Activated CD4-positive, alpha-beta memory T cell treated with anti-CD3 and anti-CD28 coated beads, Interleukin-2, amount 10 ng/mL, durations not matched to agents 7 days and 5 days (primary cell): ENCODE measurements at regions not wholly inside any gene's neighbourhood (a gene's known extent, or its start where the extent isn't known, plus 50 kb on each side); places are given as distances from the start of the nearest gene placed in this dataset.
"Not testable (repeated sequence)": the region's sequence is repeated elsewhere in the genome, so short reads cannot be mapped to it uniquely, and the experiment has no call there.

Source experiments
- CTCF ChIA-PET: fragments of 350-600 bp; sonication (Branson Sonifier 250); formaldehyde crosslinking; loops from one replicate; lab custom pipeline; 2021; ENCODE audit warnings: antibody characterized with exemption, inconsistent platforms; lab: Charles Lee
- POLR2A ChIA-PET: fragments of 350-600 bp; sonication (Branson Sonifier 250); formaldehyde crosslinking; loops from one replicate; lab custom pipeline; 2021; ENCODE audit warnings: antibody characterized with exemption; lab: Charles Lee
- DNase-seq: peaks from one replicate; pipeline ENCODE4 v3.0.0-alpha.2; 2020
- H3K27ac Mint-ChIP-seq: one replicate; pipeline ENCODE4 v1.8.0; 2021; ENCODE audit warnings: mild to moderate bottlenecking, mixed read lengths
- H3K27me3 Mint-ChIP-seq: one replicate; pipeline ENCODE4 v1.8.0; 2021; ENCODE audit warnings: mixed read lengths
- H3K36me3 Mint-ChIP-seq: one replicate; pipeline ENCODE4 v1.8.0; 2021; ENCODE audit warnings: low read depth, mixed read lengths
- H3K4me1 Mint-ChIP-seq: one replicate; pipeline ENCODE4 v1.8.0; 2021; ENCODE audit warnings: mixed read lengths
- H3K4me3 Mint-ChIP-seq: one replicate; pipeline ENCODE4 v1.8.0; 2021; ENCODE audit warnings: mild to moderate bottlenecking, mixed read lengths
- H3K9me3 Mint-ChIP-seq: one replicate; pipeline ENCODE4 v1.8.0; 2021; ENCODE audit warnings: mixed read lengths

- H3K9me3 Mint-ChIP-seq = no peaks in the 10 kb centered on the region
- no peak for DNase-seq
- H3K4me3 Mint-ChIP-seq = no peak overlapping the region
- H3K4me1 Mint-ChIP-seq = no peaks in the 10 kb centered on the region
- H3K36me3 Mint-ChIP-seq = no peaks in the 10 kb centered on the region
- POLR2A ChIA-PET = no interaction called here
- CTCF ChIA-PET = no interaction called here
- H3K27me3 Mint-ChIP-seq = no peaks in the 10 kb centered on the region
- H3K27ac Mint-ChIP-seq = no peak overlapping the region
Observed at GRCh38 chr7:81449105-81449504, 320.7 kb downstream of the HGF start.

- Mint-ChIP-seq H3K27ac (no peak overlapping the region), H3K27me3 (no peaks in the 10 kb centered on the region), H3K36me3 (no peaks in the 10 kb centered on the region), H3K4me3 (no peak overlapping the region), H3K9me3 (no peaks in the 10 kb centered on the region), H3K4me1 (no peaks in the 10 kb centered on the region)
- ChIA-PET POLR2A (no interaction called here), CTCF (no interaction called here)
- no peak for DNase-seq
Observed at GRCh38 chr7:81447351-81447952, 322.4 kb downstream of the HGF start.

GRCh38 chr7:81446212-81446611 is 323.6 kb downstream of the HGF start:
- Mint-ChIP-seq H3K27ac (no peak overlapping the region), H3K4me3 (no peak overlapping the region), H3K36me3 (no peaks in the 10 kb centered on the region), H3K9me3 (no peaks in the 10 kb centered on the region), H3K27me3 (no peaks in the 10 kb centered on the region), H3K4me1 (no peaks in the 10 kb centered on the region)
- CTCF ChIA-PET = no interaction called here
- no peak for DNase-seq
- POLR2A ChIA-PET = no interaction called here

- no peaks in the 10 kb centered on the region for H3K9me3 Mint-ChIP-seq
- no peaks in the 10 kb centered on the region for H3K27me3 Mint-ChIP-seq
- CTCF ChIA-PET = no interaction called here
- no peak overlapping the region for H3K27ac Mint-ChIP-seq
- H3K4me3 Mint-ChIP-seq = no peak overlapping the region
- POLR2A ChIA-PET = no interaction called here
- H3K4me1 Mint-ChIP-seq = no peaks in the 10 kb centered on the region
- no peaks in the 10 kb centered on the region for H3K36me3 Mint-ChIP-seq
- DNase-seq = no peak
Observed at GRCh38 chr7:81445462-81445861, 324.4 kb downstream of the HGF start.

- DNase-seq = no peak
- H3K4me1 Mint-ChIP-seq = no peaks in the 10 kb centered on the region
- POLR2A ChIA-PET = no interaction called here
Observed at GRCh38 chr7:81441750-81442149, 328.1 kb downstream of the HGF start.

GRCh38 chr7:81439591-81439990 is 330.3 kb downstream of the HGF start:
- Mint-ChIP-seq H3K27ac (no peak overlapping the region), H3K36me3 (no peaks in the 10 kb centered on the region), H3K9me3 (peaks cover 13% of the 10 kb centered on the region), H3K27me3 (no peaks in the 10 kb centered on the region), H3K4me1 (no peaks in the 10 kb centered on the region), H3K4me3 (no peak overlapping the region)
- POLR2A ChIA-PET = no interaction called here
- CTCF ChIA-PET = no interaction called here
- no peak for DNase-seq

More at GRCh38 chr7:81441750-81442149, 328.1 kb downstream of the HGF start:
- Mint-ChIP-seq H3K27ac (no peak overlapping the region), H3K9me3 (peaks cover 6% of the 10 kb centered on the region), H3K4me3 (no peak overlapping the region), H3K36me3 (no peaks in the 10 kb centered on the region), H3K27me3 (no peaks in the 10 kb centered on the region)
- CTCF ChIA-PET = no interaction called here

- H3K27ac Mint-ChIP-seq, H3K27me3 Mint-ChIP-seq, H3K4me3 Mint-ChIP-seq, H3K36me3 Mint-ChIP-seq, CTCF ChIA-PET, H3K4me1 Mint-ChIP-seq, POLR2A ChIA-PET, DNase-seq: not testable (repeated sequence)
- peaks cover 16% of the 10 kb centered on the region for H3K9me3 Mint-ChIP-seq
Observed at GRCh38 chr7:81437160-81437559, 332.7 kb downstream of the HGF start.

GRCh38 chr7:81433692-81434331 is 336.0 kb downstream of the HGF start:
- no peak overlapping the region for H3K27ac Mint-ChIP-seq
- H3K27me3 Mint-ChIP-seq = no peaks in the 10 kb centered on the region
- no peaks in the 10 kb centered on the region for H3K36me3 Mint-ChIP-seq
- CTCF ChIA-PET = no interaction called here
- H3K4me1 Mint-ChIP-seq = no peaks in the 10 kb centered on the region
- POLR2A ChIA-PET = no interaction called here
- H3K9me3 Mint-ChIP-seq = peaks cover 18% of the 10 kb centered on the region
- DNase-seq = no peak
- no peak overlapping the region for H3K4me3 Mint-ChIP-seq

- Mint-ChIP-seq H3K27me3 (no peaks in the 10 kb centered on the region), H3K4me3 (no peak overlapping the region), H3K36me3 (no peaks in the 10 kb centered on the region), H3K9me3 (peaks cover 18% of the 10 kb centered on the region), H3K27ac (no peak overlapping the region), H3K4me1 (no peaks in the 10 kb centered on the region)
- POLR2A ChIA-PET = no interaction called here
- DNase-seq = no peak
- CTCF ChIA-PET = no interaction called here
Observed at GRCh38 chr7:81433206-81433605, 336.6 kb downstream of the HGF start.

GRCh38 chr7:81430761-81431160 is 339.1 kb downstream of the HGF start:
- peaks cover 10% of the 10 kb centered on the region for H3K9me3 Mint-ChIP-seq
- H3K27ac Mint-ChIP-seq = no peak overlapping the region
- ChIA-PET POLR2A (no interaction called here), CTCF (no interaction called here)
- H3K4me3 Mint-ChIP-seq = no peak overlapping the region
- no peaks in the 10 kb centered on the region for H3K36me3 Mint-ChIP-seq
- no peaks in the 10 kb centered on the region for H3K4me1 Mint-ChIP-seq
- no peaks in the 10 kb centered on the region for H3K27me3 Mint-ChIP-seq
- no peak for DNase-seq

- no peaks in the 10 kb centered on the region for H3K27me3 Mint-ChIP-seq
- no peak for DNase-seq
- ChIA-PET POLR2A (no interaction called here), CTCF (no interaction called here)
- no peaks in the 10 kb centered on the region for H3K36me3 Mint-ChIP-seq
- no peak overlapping the region for H3K27ac Mint-ChIP-seq
- no peak overlapping the region for H3K4me3 Mint-ChIP-seq
- H3K9me3 Mint-ChIP-seq = peaks cover 11% of the 10 kb centered on the region
- H3K4me1 Mint-ChIP-seq = no peaks in the 10 kb centered on the region
Observed at GRCh38 chr7:81430150-81430549, 339.7 kb downstream of the HGF start.

- no peaks in the 10 kb centered on the region for H3K4me1 Mint-ChIP-seq
- no peak overlapping the region for H3K27ac Mint-ChIP-seq
- H3K4me3 Mint-ChIP-seq = no peak overlapping the region
- CTCF ChIA-PET = no interaction called here
- H3K36me3 Mint-ChIP-seq = no peaks in the 10 kb centered on the region
- no peaks in the 10 kb centered on the region for H3K27me3 Mint-ChIP-seq
- DNase-seq = no peak
- peaks cover 8% of the 10 kb centered on the region for H3K9me3 Mint-ChIP-seq
- POLR2A ChIA-PET = no interaction called here
Observed at GRCh38 chr7:81427461-81427860, 342.4 kb downstream of the HGF start.

- POLR2A ChIA-PET = no interaction called here
- no peaks in the 10 kb centered on the region for H3K27me3 Mint-ChIP-seq
- CTCF ChIA-PET = no interaction called here
- H3K9me3 Mint-ChIP-seq = peaks cover 11% of the 10 kb centered on the region
- no peaks in the 10 kb centered on the region for H3K36me3 Mint-ChIP-seq
- H3K27ac Mint-ChIP-seq = no peak overlapping the region
- no peak overlapping the region for H3K4me3 Mint-ChIP-seq
- H3K4me1 Mint-ChIP-seq = no peaks in the 10 kb centered on the region
- no peak for DNase-seq
Observed at GRCh38 chr7:81420526-81421226, 349.2 kb downstream of the HGF start.

GRCh38 chr7:81419731-81420130 is 350.1 kb downstream of the HGF start:
- DNase-seq = no peak
- no peaks in the 10 kb centered on the region for H3K36me3 Mint-ChIP-seq
- H3K9me3 Mint-ChIP-seq = peaks cover 9% of the 10 kb centered on the region
- no peaks in the 10 kb centered on the region for H3K27me3 Mint-ChIP-seq
- H3K4me1 Mint-ChIP-seq = no peaks in the 10 kb centered on the region
- POLR2A ChIA-PET = no interaction called here
- no peak overlapping the region for H3K27ac Mint-ChIP-seq
- CTCF ChIA-PET = no interaction called here
- no peak overlapping the region for H3K4me3 Mint-ChIP-seq
